ENCODE measurements at regions not wholly inside any gene's neighbourhood (a gene's known extent, or its start where the extent isn't known, plus 50 kb on each side); places are given as distances from the start of the nearest gene placed in this dataset.

GRCh38 chr12:19760611-19761010 is 321.3 kb downstream of the AEBP2 start:
- H3K4me1 Mint-ChIP-seq (ENCODE audit: low read depth, unreplicated experiment): no peaks in the 10 kb centered on the region
- no peaks in the 10 kb centered on the region for H3K9me3 Mint-ChIP-seq (ENCODE audit: unreplicated experiment)
- intact Hi-C loops (cut with micrococcal nuclease; ENCODE audit: unreplicated experiment): no loop called here
- no peak for DNase-seq
- no peaks in the 10 kb centered on the region for H3K9me3 ChIP-seq
- POLR2A ChIA-PET: no interaction called here
- CTCF ChIA-PET: no interaction called here
- H3K36me3 Mint-ChIP-seq (ENCODE audit: insufficient read depth, unreplicated experiment): no peaks in the 10 kb centered on the region
- H3K27me3 Mint-ChIP-seq (ENCODE audit: insufficient read depth, unreplicated experiment): no peaks in the 10 kb centered on the region
- no TSS peak for BruUV-seq (replicated peaks)
- H3K36me3 ChIP-seq (ENCODE audit: control insufficient read depth, insufficient read depth, low read length): no peaks in the 10 kb centered on the region
- H3K4me1 ChIP-seq: no peaks in the 10 kb centered on the region
- H3K27ac Mint-ChIP-seq (ENCODE audit: unreplicated experiment): no peak overlapping the region
- TF ChIP-seq, protein P1, sequence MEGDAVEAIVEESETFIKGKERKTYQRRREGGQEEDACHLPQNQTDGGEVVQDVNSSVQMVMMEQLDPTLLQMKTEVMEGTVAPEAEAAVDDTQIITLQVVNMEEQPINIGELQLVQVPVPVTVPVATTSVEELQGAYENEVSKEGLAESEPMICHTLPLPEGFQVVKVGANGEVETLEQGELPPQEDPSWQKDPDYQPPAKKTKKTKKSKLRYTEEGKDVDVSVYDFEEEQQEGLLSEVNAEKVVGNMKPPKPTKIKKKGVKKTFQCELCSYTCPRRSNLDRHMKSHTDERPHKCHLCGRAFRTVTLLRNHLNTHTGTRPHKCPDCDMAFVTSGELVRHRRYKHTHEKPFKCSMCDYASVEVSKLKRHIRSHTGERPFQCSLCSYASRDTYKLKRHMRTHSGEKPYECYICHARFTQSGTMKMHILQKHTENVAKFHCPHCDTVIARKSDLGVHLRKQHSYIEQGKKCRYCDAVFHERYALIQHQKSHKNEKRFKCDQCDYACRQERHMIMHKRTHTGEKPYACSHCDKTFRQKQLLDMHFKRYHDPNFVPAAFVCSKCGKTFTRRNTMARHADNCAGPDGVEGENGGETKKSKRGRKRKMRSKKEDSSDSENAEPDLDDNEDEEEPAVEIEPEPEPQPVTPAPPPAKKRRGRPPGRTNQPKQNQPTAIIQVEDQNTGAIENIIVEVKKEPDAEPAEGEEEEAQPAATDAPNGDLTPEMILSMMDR (IDR thresholded peaks at IDR 0.05; ENCODE audit: insufficient read depth in 1 of 2, low read depth in 1 of 2, low read length in 1 of 2, severe bottlenecking in 1 of 2, unreplicated experiment in 1 of 2): no peak
- H3K27me3 ChIP-seq (replicated peaks; ENCODE audit: control insufficient read depth, insufficient read depth, low read length): no peaks in the 10 kb centered on the region
- no peak overlapping the region for H3K4me3 ChIP-seq (ENCODE audit: low read depth, low read length)
- no peak overlapping the region for H3K4me3 Mint-ChIP-seq (ENCODE audit: unreplicated experiment)

DNA sequence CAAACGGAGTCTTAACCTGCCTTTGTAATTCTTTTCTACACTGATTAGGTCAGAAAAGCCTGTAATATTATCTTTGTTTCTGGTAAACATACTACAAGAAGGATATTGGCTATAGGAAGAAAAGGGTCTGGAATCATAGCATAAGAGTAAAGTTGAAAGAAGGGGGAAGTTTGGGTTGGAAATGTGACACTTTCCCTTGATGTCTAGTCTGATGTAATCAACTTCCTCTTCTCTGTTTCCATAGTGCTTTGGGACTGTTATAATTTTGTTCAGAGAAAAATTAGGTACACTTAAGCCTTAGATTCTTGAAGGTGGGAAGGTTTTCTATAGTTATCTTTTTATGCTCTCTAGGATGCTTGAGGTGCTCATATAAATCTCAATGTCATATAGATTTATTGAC is 322.2 kb downstream of the AEBP2 start:
- no peak for DNase-seq
- Histone ChIP-seq H3K4me1 (no peaks in the 10 kb centered on the region), H3K27me3 (replicated peaks; ENCODE audit: control insufficient read depth, insufficient read depth, low read length) (no peaks in the 10 kb centered on the region), H3K9me3 (no peaks in the 10 kb centered on the region), H3K4me3 (ENCODE audit: low read depth, low read length) (no peak overlapping the region), H3K36me3 (ENCODE audit: control insufficient read depth, insufficient read depth, low read length) (no peaks in the 10 kb centered on the region)
- TF ChIP-seq, protein P1 (IDR thresholded peaks at IDR 0.05; ENCODE audit: insufficient read depth in 1 of 2, low read depth in 1 of 2, low read length in 1 of 2, severe bottlenecking in 1 of 2, unreplicated experiment in 1 of 2): no peak
- Mint-ChIP-seq H3K27ac (ENCODE audit: unreplicated experiment) (no peak overlapping the region), H3K9me3 (ENCODE audit: unreplicated experiment) (no peaks in the 10 kb centered on the region), H3K4me1 (ENCODE audit: low read depth, unreplicated experiment) (no peaks in the 10 kb centered on the region), H3K36me3 (ENCODE audit: insufficient read depth, unreplicated experiment) (no peaks in the 10 kb centered on the region), H3K27me3 (ENCODE audit: insufficient read depth, unreplicated experiment) (no peaks in the 10 kb centered on the region), H3K4me3 (ENCODE audit: unreplicated experiment) (no peak overlapping the region)
- intact Hi-C loops (cut with micrococcal nuclease; ENCODE audit: unreplicated experiment): no loop called here
- CTCF ChIA-PET: interaction anchor here (0.7 kb wide), 1 partner anchor 51 kb away, joined by 3 read pairs; no protein-coding TSS in a partner anchor
- POLR2A ChIA-PET: no interaction called here
- no TSS peak for BruUV-seq (replicated peaks)

GRCh38 chr12:19763488-19763887 is 324.2 kb downstream of the AEBP2 start:
- intact Hi-C loops (cut with micrococcal nuclease; ENCODE audit: unreplicated experiment): no loop called here
- ChIA-PET POLR2A (no interaction called here), CTCF (no interaction called here)
- Histone ChIP-seq H3K4me1 (no peaks in the 10 kb centered on the region), H3K9me3 (no peaks in the 10 kb centered on the region), H3K27me3 (replicated peaks; ENCODE audit: control insufficient read depth, insufficient read depth, low read length) (no peaks in the 10 kb centered on the region), H3K36me3 (ENCODE audit: control insufficient read depth, insufficient read depth, low read length) (no peaks in the 10 kb centered on the region), H3K4me3 (ENCODE audit: low read depth, low read length) (no peak overlapping the region)
- H3K9me3 Mint-ChIP-seq (ENCODE audit: unreplicated experiment): no peaks in the 10 kb centered on the region
- H3K36me3 Mint-ChIP-seq (ENCODE audit: insufficient read depth, unreplicated experiment): no peaks in the 10 kb centered on the region
- no TSS peak for BruUV-seq (replicated peaks)
- no peak overlapping the region for H3K4me3 Mint-ChIP-seq (ENCODE audit: unreplicated experiment)
- TF ChIP-seq, protein P1 (IDR thresholded peaks at IDR 0.05; ENCODE audit: insufficient read depth in 1 of 2, low read depth in 1 of 2, low read length in 1 of 2, severe bottlenecking in 1 of 2, unreplicated experiment in 1 of 2): no peak
- H3K27me3 Mint-ChIP-seq (ENCODE audit: insufficient read depth, unreplicated experiment): no peaks in the 10 kb centered on the region
- no peaks in the 10 kb centered on the region for H3K4me1 Mint-ChIP-seq (ENCODE audit: low read depth, unreplicated experiment)
- no peak overlapping the region for H3K27ac Mint-ChIP-seq (ENCODE audit: unreplicated experiment)
- DNase-seq: no peak
